ENCODE measurements at regions not wholly inside any gene's neighbourhood (a gene's known extent, or its start where the extent isn't known, plus 50 kb on each side); places are given as distances from the start of the nearest gene placed in this dataset.

DNA sequence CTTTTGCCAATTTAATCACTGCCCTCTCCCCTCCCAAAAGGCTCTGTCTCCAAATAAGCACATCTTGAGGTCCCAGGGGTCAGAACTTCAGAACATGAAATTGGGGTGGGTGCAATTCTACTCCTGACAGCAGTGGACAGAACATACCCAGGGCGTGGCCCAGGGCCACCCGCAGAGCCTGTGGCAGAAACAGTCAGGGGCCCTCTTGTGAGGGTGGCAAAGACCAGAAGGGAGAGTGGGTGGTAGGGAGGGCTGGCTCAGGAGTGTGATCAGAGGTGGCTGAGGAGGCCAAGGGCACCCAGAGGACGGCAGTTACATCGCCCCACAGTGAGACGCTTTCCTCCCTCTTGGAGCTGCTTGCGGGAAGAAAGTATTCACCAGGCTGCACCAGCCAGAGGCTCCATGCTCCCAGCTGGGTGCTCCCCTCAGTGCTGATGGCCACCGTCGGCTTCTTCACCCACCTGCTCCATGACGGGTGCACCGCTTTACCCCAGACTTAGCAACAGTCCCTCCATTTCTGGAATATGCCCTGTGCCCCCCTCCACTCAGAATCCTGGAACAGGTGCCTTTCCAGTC lies 1388.0 kb downstream of the BRD1 start:
- DNase-seq, result no peak

DNA sequence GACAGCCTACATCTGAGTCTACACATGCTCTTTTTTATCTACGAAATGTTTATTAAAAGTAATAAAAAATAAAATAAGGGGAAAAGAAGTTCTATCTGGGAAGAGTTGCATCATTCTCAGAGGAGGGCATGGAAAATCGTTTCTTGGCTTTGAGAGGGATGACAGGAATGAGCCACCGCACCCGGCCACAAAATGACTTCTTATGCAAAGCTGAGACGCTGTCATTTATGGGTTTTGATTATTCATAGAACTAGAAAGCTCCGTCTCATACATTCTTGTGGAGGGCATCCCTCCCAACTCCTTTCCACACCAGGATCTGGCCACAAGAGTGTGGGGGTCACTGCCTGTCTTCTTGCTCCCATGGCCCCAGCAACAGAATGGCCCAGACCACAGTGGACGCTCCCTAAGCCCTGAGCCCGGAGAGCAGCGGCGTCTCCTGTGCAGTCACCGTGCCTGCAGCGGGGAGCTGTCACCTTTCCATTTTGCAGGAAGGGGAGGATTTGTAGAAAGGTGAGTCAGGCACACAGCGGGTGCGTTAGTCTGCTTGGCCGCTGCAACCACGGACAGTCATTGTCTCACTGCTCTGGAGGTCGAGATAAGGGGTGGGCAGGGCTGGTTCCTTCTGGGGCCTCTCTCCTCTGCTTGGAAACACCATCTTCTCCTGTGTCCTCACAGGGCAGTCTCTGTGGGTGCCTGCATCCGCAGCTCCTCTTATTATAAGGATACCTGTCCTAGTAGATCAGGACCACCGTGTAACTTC lies 1388.7 kb downstream of the BRD1 start:
- DNase-seq, result no peak

DNA sequence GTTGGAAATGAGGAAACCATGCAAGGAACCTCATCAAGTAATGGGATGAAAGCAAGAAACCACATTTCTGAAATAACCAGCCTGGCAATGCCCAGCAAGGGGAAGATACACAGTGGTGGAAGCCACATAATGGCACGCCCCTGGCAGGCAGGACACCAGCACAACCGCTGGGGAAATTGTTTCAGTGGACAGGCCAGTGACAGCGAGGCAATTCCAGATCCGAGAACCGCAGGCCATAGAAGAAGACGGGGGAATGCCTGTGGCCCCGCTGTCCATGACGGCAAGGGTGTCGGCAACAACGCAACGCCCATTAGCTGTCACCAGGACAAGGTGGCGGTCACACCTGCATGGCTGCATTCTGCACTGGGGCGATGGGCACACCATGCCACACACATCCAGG lies 1389.6 kb downstream of the BRD1 start:
- no peak for DNase-seq

DNA sequence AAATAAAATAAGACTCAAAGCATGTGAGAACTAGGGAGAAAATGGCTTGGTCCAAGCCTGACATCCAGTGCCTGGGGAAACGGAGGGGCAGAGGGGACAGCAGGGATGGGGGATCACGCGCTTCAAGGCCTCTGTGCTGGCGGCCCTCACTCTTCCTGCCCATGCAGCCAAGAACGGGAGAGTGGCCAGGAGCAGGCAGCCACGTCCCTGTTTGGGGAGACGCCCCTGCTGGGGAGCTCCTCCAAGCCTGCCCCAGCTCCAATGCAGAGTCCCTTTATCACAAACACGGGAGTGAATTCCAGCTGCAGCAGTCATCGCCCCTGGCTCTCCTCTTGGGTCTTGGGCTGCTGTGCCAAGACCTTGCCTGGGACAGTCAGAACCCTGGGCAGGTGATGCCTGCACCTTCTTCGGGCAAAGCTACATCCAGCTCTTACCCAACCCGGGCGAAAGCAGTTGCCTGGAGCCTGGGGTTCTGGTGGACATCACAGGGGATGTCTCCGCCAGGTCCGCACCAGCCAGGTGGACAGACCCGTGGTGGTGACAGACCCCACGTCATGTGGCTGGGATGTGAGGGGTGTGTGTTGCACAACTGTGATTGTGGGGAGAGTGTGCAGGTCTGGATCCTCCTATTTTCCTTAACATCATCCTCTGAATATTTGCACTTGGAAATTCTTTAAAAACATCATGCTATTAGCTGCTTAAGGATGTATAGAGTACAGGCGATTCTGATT lies 1391.3 kb downstream of the BRD1 start:
- DNase-seq, result no peak

DNA sequence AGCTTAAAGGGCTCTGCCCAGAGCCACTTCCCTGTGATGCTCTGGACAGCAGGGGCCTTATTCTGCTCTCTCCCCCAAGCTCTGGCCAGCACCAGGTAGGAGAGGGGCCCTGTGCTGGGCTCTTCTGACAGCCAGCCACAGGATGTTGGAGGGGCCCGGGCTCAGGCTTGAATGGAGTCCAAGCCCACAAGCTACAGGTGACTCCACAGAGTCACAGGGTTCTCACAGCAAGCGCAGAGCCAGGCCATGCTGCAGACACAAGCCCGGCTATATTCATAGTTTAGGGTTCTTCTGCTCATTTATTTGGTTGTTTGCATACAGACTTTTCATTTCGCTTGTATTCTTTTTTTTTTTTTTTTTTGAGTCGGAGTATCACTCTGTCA lies 1392.8 kb downstream of the BRD1 start:
- DNase-seq, result no peak

DNA sequence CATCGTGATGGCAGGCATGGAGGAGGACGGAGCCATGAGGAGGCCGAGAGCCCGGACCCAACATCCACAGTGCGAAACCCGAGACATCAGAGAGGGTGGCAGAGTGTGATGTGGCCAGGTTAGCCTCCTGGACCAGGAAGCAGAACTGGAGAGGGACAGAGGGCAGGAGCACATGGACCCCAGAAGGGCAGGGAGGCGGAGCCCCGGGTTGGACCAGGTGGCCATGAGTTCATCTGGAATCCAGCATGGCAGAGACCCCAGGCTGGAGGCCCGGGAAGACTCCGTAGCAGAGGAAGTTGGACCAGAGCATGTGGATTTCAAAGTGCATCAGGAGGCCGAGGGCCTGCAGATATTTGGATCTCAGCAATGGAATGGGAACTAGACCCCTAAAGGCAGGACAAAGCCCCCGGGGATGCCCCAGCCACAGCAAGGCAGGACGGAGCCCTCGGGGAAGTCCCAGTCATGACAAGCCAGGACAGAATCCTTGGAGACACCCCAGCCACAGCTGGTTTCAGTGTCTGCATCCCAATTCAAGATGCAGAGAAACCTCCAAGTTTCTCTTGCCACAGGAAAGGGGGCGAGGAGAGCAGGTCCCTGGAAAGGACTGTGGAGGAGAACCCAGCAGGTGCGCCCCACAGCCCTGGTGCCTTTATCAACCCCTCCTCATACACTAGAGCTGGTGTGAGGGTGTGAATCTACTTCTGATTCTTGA lies 1393.4 kb downstream of the BRD1 start:
- DNase-seq, result no peak

DNA sequence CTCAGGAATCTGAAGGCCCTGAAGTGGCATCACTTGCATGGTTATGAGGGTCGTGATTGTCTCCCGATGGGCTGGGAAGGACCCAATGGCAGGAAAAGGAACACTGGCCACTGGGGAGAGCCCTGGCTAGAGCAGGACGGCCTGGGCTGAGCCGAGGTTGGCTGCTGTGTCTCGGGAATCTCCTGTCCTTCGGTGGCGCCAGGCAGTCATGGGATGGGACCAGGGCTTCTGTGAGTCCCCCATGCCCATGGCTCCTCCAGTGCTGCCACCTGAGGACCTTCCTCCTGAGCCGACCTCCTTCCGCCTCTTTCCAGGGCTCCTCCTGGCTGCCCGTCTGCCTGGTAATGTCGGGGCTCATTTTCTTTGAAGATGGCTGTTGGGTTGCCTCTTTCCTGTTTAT lies 1394.0 kb downstream of the BRD1 start:
- DNase-seq, result no peak

DNA sequence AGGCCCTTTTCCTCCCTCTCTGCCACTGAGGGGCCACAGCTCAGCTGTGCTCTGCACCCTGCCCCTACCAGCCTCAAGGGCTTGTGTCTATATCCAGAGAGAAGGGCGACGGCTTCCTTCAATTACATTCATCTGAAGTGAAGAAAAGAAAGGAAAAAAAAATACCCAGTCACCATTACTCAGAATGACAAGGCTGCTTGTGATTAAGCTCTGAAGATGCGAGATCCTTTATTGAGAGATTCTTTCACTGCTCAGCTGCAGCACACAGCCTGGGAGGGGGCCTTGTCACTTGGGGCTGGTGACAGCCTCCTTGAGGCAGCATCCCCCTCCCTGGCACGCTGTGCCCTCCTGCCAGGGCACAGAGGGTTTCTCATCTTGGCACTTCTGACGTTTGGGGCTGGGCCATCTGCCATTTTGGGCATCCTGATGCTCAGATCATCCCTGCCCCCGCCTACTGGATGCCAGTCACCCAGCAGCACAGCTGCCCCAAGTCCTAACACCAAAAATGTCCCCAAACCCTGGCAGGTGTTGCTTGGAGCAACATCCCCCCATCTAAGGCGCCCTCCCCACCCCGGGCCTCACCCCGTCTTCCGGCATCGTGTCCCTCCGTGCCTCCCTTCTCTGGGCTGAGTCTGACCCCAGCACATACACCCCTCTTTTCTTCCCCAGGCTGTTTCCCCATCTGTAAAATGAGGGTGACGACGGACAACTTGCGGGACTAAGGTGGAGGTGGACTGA lies 1394.7 kb downstream of the BRD1 start:
- peak in 2 of 56 donors; percentile 12 to 25 for DNase-seq

DNA sequence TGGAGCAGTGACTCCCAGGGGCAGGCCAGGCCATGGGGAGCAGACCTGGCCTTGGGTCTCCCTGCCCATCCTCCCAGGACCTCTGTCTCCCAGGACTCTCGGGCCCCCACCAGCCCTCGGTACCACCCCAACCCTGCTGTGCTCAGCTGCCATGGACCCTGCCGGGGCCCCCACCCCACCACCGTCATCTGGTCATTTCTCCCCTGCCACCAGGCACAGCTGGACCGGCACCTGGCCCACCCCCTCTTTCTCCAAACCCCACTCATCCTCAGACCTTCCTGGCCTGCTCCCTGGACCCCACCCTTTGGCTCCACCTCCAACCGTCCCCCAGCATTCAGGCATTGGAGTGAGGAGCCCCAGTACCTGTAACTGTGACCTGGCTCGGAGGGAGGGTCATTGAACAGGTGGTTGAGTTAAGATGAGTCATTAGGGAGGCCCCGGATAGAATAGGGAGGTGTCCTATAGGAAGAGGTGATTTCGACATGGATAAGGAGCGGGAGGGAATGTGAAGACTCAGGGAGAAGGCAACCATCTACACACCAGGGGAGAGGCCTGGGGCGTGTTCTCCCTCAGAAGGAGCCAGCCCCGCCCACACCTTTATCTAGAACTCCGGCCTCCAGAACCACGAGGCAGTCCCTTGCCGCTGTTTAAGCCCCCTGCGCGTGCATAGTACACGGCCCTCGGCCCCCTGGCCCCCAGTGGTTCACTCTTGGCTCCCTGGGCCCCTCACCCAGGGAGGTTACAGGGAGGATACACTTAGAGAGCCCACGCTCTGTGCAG lies 1395.9 kb downstream of the BRD1 start:
- DNase-seq, result no peak

DNA sequence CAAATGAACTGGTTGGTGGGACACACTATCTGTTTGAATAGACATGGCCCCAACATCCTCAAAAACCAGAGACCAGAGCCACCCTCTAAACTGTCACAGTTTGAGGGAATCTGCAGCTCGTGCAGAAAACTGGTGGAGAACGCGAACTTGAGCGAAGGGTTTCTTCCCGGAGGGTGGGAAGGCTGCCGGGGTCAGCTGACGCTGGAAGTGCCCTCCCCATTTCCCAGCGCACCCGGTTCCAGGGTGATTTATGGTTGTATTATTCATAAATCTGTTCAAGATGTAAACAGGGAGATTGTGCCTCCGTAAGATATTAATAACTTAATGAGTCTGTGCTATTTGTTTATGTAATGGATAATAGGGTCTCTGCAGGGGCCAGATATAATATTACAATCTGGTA lies 1396.7 kb downstream of the BRD1 start:
- DNase-seq, result no peak

DNA sequence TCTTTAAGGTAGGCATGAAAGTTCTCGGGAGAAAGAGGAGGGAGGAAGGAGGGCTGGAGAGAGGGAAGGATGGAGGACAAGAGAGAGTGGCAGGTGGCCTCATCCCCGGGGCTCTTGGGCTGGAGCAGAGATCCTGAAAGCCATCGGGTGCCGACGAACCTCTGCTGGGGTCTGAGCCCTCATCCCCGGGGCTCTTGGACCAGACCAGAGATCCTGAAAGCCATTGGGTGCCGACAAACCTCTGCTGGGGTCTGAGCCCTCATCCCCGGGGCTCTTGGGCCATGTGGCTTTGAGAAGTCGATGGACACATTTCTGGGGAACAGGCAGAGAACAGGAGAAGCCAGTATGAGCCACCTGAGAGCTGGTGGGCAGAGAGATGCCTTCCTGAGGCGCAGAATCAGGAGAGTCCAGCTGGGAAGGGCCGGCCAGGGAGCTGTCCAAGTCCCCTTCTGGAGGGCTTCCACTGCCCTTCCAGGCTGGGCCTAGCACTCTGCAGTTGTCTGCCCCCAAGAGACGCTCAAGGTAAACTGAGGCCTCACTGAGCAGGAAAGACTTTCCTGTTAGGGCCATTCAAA lies 1398.1 kb downstream of the BRD1 start:
- no peak for DNase-seq

DNA sequence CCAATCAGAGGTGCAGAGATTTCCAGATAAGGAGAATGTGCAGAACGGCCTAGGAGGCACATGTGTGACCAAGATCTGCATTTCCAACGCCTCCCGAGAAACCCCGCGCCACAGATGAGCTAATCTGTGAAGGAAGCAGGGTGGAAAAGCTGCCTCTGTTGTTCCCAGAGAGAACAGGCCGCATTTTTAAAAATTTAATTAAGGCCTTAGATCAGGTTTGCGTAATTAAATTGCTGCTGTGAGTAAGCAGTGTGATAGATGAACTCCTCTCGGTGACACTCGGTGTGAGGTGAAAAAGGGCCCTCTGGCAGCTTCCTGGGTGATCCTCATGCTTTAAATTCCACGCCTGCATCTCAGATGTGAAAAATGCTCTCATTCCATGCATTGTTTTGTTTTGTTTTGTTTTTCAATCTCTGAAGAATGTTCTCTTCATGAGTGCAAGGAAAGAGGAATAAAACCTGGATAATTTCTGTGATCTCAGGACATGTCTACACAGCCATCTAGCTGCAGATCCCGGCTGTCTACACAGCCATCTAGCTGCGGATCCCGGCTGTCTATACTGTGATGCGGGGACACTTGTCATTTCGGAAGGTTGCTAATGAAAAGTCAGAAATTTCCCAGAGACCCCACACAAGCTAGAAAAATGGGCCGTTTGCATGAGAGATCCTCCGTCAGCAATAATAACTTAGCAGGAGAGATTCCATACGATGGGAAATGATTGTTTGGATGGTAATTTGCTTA lies 1398.9 kb downstream of the BRD1 start:
- no peak for DNase-seq

DNA sequence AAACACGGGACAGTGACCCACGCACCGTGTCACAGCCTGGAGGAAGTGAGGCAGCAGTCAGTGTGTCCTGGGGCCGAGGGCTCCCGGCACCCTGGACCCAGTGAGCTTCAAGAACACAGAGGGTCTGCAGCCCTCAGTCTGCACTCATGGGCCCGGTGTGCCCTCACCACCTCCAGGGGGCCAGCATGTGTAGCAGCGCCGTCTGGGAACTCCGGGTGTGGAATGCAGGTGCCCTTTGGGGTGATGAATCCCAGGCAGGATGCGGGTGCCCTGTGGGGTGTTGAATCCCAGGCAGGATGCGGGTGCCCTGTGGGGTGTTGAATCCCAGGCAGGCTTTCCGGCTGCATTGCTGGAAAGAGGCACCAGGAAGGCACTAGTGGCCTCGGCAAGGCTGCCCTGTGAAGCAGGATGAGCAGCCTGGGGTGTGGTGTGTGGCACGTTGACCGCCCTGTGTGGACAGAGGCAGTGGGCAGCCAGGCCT lies 1399.9 kb downstream of the BRD1 start:
- no peak for DNase-seq

DNA sequence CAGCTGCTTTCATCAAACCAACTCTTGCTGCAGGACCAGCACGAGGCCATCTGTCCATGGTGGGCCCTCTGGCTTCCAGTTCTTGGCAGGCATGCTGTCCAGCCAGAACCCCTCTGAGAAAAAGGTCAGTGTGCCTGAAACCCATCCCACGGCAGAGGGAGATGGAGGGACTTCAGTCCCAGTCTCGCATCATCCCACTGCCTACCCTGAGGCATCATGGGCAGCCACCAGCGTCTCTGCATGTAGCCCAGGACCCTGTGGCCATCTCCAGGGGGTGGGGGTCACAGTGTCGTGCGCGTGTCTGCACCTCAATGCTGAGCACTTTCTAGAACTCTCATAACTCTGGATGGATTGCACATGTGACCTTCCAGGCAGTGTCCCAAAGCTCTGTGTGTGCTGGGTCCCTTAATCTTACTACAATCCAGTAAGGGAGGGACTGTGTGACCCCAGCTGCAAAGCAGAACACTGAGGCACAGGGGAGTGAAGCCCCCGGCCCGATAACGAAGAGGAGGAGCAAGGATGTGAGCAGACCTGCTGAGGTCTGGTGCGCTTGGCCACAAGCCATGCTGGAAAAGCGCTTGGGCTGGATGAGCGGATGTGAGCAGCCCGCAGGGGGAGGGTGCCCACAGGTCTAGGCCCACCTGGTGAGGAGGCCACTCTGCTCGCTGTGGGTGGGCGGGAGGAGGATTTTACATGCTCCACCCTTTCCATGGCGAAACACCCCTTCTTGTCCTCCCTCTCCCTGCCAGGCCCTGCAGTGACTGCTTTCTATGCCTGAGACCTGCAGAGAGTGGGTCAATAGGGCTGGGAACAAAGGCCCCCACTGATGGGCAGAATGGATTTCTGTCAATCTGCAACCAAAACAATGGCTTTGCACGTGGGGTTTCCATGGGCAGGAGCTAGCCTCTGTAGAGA lies 1401.0 kb downstream of the BRD1 start:
- no peak for DNase-seq

DNA sequence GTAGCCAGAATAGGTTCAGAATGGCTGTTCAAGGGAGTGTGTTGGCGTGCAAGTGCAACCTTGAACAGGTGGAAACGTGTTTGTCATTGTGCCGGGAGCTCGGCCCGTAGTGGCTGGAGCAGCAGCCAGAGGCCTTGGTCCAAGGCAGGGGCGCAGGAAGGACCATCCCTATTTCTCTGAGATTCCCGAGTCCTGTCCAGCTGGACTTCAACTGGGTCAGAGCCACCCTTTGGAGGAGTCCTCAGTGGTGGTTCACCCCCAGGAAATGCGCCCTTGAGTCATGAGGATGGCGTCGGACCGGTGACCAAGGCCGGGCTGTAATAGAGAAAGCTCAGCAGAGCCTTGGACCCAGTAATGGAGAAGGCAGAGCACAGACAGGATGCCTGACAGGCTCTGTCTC lies 1402.0 kb downstream of the BRD1 start:
- no peak for DNase-seq

DNA sequence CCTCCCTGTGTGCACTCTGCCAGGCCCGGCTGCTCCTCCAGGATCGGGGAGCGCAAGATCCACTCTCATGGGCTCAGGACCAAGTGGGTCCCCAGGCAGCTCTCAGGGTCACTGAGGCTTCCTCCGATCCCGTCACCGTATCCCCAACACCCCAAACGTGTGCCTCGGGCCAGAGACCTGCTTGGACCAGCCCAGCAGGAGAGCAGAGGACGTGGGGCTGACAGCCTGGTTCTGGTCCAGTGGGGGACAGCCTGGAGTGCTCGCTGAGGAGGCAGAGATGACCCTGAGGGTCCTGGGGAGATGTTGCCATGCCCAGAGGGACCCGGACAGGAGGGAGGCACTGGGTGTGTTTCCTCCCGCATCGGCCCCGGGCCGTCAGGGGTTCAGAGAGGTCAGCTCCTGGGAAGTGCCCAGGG lies 1402.6 kb downstream of the BRD1 start:
- DNase-seq, result no peak

DNA sequence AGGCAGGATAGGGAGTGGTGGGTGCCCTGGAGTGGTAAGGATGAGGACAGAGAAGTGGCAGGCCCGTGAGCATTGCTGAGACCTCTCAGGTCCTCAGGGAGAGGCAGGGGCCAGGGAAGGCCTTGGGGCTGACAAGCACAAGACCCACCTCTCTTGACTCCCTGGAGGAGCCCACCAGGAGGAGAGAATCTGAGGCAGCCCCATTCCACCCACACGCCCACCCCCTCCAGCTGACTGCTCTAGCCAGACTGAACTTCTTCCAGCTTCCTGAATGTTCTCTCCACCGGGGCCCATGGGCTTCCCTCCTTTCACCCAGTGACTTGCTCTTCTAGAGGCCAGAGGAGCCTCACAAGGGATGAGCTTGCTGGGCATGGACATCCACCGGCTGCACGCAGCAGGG lies 1403.0 kb downstream of the BRD1 start:
- DNase-seq, result no peak

DNA sequence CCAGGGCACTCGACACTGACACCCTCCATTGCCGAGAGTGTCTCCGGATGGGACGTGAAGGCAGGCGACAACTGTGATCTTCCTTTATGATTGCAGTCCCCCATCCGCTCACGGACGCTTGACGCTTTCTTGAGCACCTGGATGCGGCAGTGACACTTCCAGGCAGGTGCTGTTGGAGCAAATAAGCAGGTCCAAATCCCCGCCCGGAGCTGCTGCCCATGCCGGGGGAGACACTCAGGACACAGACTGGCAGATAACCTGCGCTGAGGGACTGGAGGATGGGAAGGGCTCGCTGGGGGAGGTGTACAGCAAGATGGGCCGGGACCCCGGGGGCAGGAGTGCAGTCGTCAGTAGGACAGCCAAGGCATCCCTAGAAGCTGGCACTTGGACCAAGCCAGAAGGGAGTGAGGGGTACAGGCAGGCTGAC lies 1403.5 kb downstream of the BRD1 start:
- no peak for DNase-seq
